K562 (cell line): ENCODE measurements at regions not wholly inside any gene's neighbourhood (a gene's known extent, or its start where the extent isn't known, plus 50 kb on each side); places are given as distances from the start of the nearest gene placed in this dataset.

Experiments used
- ATAC-seq: fragments of 200-7000 bp; cut with Tn5 transposase; 3 replicates; pipeline ENCODE4 v1.9.1; 2020; ENCODE audit warnings: moderate library complexity
- BruUV-seq: library from RNA; stranded (reverse); fragments of 400-500 nt; replicated peaks from 2 replicates; lab custom pipeline; 2021; lab: Mats Ljungman, UMichigan
- CTCF ChIA-PET: fragments of 300-600 bp; formaldehyde crosslinking; extraction: SDS; loops from one replicate; lab custom pipeline; 2021; ENCODE audit warnings: low intra/inter-chr PET ratio; lab: Yijun Ruan, JAX
- POLR2A ChIA-PET: fragments of 300-600, 350-650 bp; sonication (Branson Sonifier 250); formaldehyde crosslinking; extraction: SDS; loops from one replicate; lab custom pipeline; 2021; ENCODE audit warnings: antibody characterized with exemption, inconsistent platforms; lab: Yijun Ruan, JAX
- DNase-seq, 4 experiments: peaks; one replicate each; pipeline versions ENCODE4 v3.0.0 to v3.0.0-alpha.2; 2011 to 2018; ENCODE audit warnings: low spot score in 3 of 4, mixed read lengths in 3 of 4; ENCODE audit errors: extremely low read depth in 1 of 4
- FAIRE-seq: peaks from 2 replicates; lab custom pipeline; 2011; peaks lifted over from hg19 to GRCh38; lab: Jason Lieb, UNC
- H2AFZ ChIP-seq: 2 replicates; pipeline ENCODE4 v1.6.0; 2011; ENCODE audit warnings: low read depth, low read length, control low read depth, inconsistent platforms
- H3K27ac ChIP-seq: fragments of 200-600 bp; 3 replicates; pipeline ENCODE4 v1.8.0; 2011; ENCODE audit warnings: low read depth, mild to moderate bottlenecking, control low read depth, inconsistent platforms, low read length, moderate library complexity, mixed read lengths; ENCODE audit errors: extremely low read depth
- H3K27me3 ChIP-seq, 2 experiments: fragments of 300-600 bp in 1 of 2; 2 replicates in 1 of 2; 3 replicates in 1 of 2; pipeline versions ENCODE4 v1.6.0 to v1.8.0; 2011; ENCODE audit warnings: inconsistent platforms in 2 of 2, low read length in 2 of 2, mild to moderate bottlenecking in 1 of 2, mixed read lengths in 1 of 2, moderate library complexity in 1 of 2; ENCODE audit not compliant: control insufficient read depth in 2 of 2, insufficient read depth in 2 of 2
- H3K36me3 ChIP-seq: fragments of 300-600 bp; 3 replicates; pipeline ENCODE4 v1.8.0; 2011; ENCODE audit warnings: mild to moderate bottlenecking, low read length, inconsistent platforms; ENCODE audit not compliant: control insufficient read depth, insufficient read depth
- H3K4me1 ChIP-seq, 2 experiments: fragments of 200-600 bp in 1 of 2; replicated peaks in 1 of 2; 2 replicates in 1 of 2; 3 replicates in 1 of 2; pipeline versions ENCODE4 v1.5.1 to v1.8.0; 2011; ENCODE audit warnings: inconsistent platforms in 2 of 2, low read length in 2 of 2, mild to moderate bottlenecking in 1 of 2, mixed read lengths in 1 of 2, moderate library complexity in 1 of 2; ENCODE audit not compliant: control insufficient read depth in 2 of 2, insufficient read depth in 2 of 2
- H3K4me2 ChIP-seq: 2 replicates; pipeline ENCODE4 v1.6.1; 2011; ENCODE audit warnings: low read length, control low read depth, inconsistent platforms, mixed read lengths; ENCODE audit not compliant: insufficient read depth
- H3K4me3 ChIP-seq: fragments of 200-600 bp; sonication (generic), shearing (Covaris generic); 2 replicates; pipeline ENCODE4 v1.5.1; 2016; ENCODE audit warnings: control low read depth, inconsistent platforms
- H3K79me2 ChIP-seq: fragments of 200-600 bp; 3 replicates; pipeline ENCODE4 v1.8.0; 2011; ENCODE audit warnings: low read length, inconsistent platforms; ENCODE audit not compliant: control insufficient read depth, insufficient read depth
- H3K9ac ChIP-seq, 2 experiments: 2 replicates each; pipeline versions ENCODE4 v1.6.0 to v1.6.1; 2011; ENCODE audit warnings: low read depth in 2 of 2, low read length in 2 of 2, control low read depth in 1 of 2, inconsistent platforms in 1 of 2, mild to moderate bottlenecking in 1 of 2, mixed read lengths in 1 of 2; ENCODE audit not compliant: insufficient read depth in 1 of 2
- H3K9me1 ChIP-seq: one replicate; pipeline ENCODE4 v1.6.0; 2011; ENCODE audit warnings: inconsistent platforms, mild to moderate bottlenecking, low read length, moderate library complexity; ENCODE audit not compliant: control insufficient read depth, insufficient read depth
- H3K9me3 ChIP-seq: replicated peaks from 2 replicates; pipeline ENCODE4 v1.5.1; 2011; ENCODE audit warnings: low read depth, low read length, inconsistent platforms; ENCODE audit not compliant: control insufficient read depth, insufficient read depth
- H4K20me1 ChIP-seq: replicated peaks from 2 replicates; pipeline ENCODE4 v1.6.1; 2011; ENCODE audit warnings: low read length, inconsistent platforms, mixed read lengths; ENCODE audit not compliant: control insufficient read depth, insufficient read depth
- CBFA2T3 ChIP-seq: fragments of 450-650 bp; IDR thresholded peaks from 2 replicates; pipeline ENCODE4 v1.6.1; 2017
- CREBBP ChIP-seq: IDR thresholded peaks from one replicate; pipeline ENCODE4 v1.6.1; 2012; ENCODE audit warnings: low read depth, mild to moderate bottlenecking, control low read depth, inconsistent platforms, low read length
- ETV6 ChIP-seq, 3 experiments: fragments of 150-350 bp in 1 of 3; sonication (generic) in 1 of 3; formaldehyde crosslinking in 1 of 3; IDR thresholded peaks; 2 replicates each; pipeline versions ENCODE4 v1.6.1 to v1.8.0; 2014 to 2022; ENCODE audit warnings: borderline replicate concordance in 2 of 3, low read depth in 2 of 3, antibody characterized with exemption in 1 of 3, low read length in 1 of 3, mild to moderate bottlenecking in 1 of 3, missing genetic modification reagents in 1 of 3
- GATAD2A ChIP-seq: fragments of 450-650 bp; IDR thresholded peaks from 2 replicates; pipeline ENCODE4 v1.6.1; 2017
- NONO ChIP-seq, 2 experiments: fragments of 200-400 bp in 1 of 2; fragments of 450-650 bp in 1 of 2; formaldehyde crosslinking in 1 of 2; IDR thresholded peaks; 2 replicates each; pipeline ENCODE4 v1.6.1; 2017; ENCODE audit warnings: low read depth in 2 of 2, mild to moderate bottlenecking in 2 of 2, moderate library complexity in 2 of 2, low read length in 1 of 2
- POLR2A ChIP-seq: fragments of 450-650 bp; conservative IDR thresholded peaks from 2 replicates; pipeline ENCODE4 v1.6.1; 2016
- ZFP36 ChIP-seq: fragments of 150-350 bp; IDR thresholded peaks from 2 replicates; pipeline ENCODE4 v1.6.1; 2018; ENCODE audit warnings: low read length, low read depth; ENCODE audit not compliant: partially characterized antibody
- WGBS: fragments of 100-300 bp; shearing (Covaris generic); methylation state at CpG from one replicate; pipeline ENCODE4 v1.1.6; 2016; ENCODE audit warnings: low coverage, mixed read lengths; ENCODE audit not compliant: insufficient coverage; ENCODE audit errors: missing lambda C conversion rate; 5-methylcytosine and 5-hydroxymethylcytosine counted together
- in situ Hi-C: fragments of 300-500 bp; cut with MboI; formaldehyde crosslinking; loops from 4 replicates; pipeline ENCODE4 v1.15.0; 2018; ENCODE audit warnings: inconsistent platforms, mixed read lengths
- intact Hi-C: fragments of 100-400 bp; cut with micrococcal nuclease; formaldehyde crosslinking; loops from 2 replicates; pipeline ENCODE4 v1.14.2; 2022
- TF ChIP-seq, protein P1 (sequence below), 2 experiments: fragments of 200-800 bp in 1 of 2; sonication (Bioruptor generic) in 1 of 2; sonication (generic) in 1 of 2; formaldehyde crosslinking in 1 of 2; IDR thresholded peaks in 1 of 2; conservative IDR thresholded peaks in 1 of 2; 2 replicates each; pipeline versions ENCODE4 v1.5.0 to v1.6.1; 2016 to 2020; ENCODE audit warnings: missing compliant biosample characterization in 1 of 2, missing genetic modification characterization in 1 of 2, missing genetic modification reagents in 1 of 2

DNA sequence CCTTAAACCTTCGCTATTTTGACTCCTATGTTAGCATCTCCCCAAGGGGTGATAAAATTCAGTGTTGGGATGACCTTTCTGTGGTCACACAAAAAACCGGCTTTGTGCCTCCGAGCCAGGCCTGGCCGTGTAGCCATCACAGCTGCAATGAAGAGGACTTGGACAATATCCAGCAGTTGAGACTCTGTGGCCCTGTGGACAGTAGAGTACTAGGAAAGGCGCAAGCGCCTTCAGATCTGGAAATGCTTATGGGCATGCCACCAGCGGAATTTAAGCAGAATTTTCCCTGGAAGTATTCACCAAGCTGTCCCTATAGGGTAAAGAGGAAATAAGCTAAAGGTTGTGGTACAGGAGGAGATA, 63.3 kb upstream of the SLC2A12 start:
- ChIA-PET CTCF (no interaction called here), POLR2A (interaction anchor here (0.7 kb wide), 1 partner anchor 704 kb away, joined by 3 read pairs; no protein-coding TSS in a partner anchor)
- Histone ChIP-seq H3K36me3 (no peaks in the 10 kb centered on the region), H3K4me3 (no peak overlapping the region), H3K9me1 (no peaks in the 10 kb centered on the region), H3K4me1 (peaks cover 0 to 9% of the 10 kb centered on the region in 2 experiments; a peak in 2 of 5 replicates), H3K9me3 (no peaks in the 10 kb centered on the region), H3K4me2 (no peak overlapping the region), H3K27ac (no peak overlapping the region), H4K20me1 (no peaks in the 10 kb centered on the region), H3K79me2 (no peaks in the 10 kb centered on the region), H3K27me3 (peaks cover 10 to 31% of the 10 kb centered on the region in 2 experiments; a peak in 4 of 5 replicates), H2AFZ (no peak overlapping the region), H3K9ac (no peak overlapping the region)
- in situ Hi-C loops (no loop called here), intact Hi-C loops (no loop called here)
- no peak for DNase-seq
- FAIRE-seq = no peak
- no peak for ATAC-seq
- 14% methylated on average over 7 of the region's 7 CpGs for WGBS
- no TSS peak for BruUV-seq
- TF ChIP-seq ZFP36 = no peak
- TF ChIP-seq ETV6 (IDR thresholded peaks at IDR 0.05; ENCODE audit: borderline replicate concordance in 1 of 2, low read depth in 2 of 2, low read length in 1 of 2) = no peak
- TF ChIP-seq ETV6 (CRISPR knock-in tag; IDR thresholded peaks at IDR 0.05; ENCODE audit: borderline replicate concordance) = no peak
- no peak for TF ChIP-seq NONO (IDR thresholded peaks at IDR 0.05; ENCODE audit: low read depth in 2 of 2, low read length in 1 of 2)
- TF ChIP-seq POLR2A = no peak
- no peak for TF ChIP-seq GATAD2A
- TF ChIP-seq, protein P1, sequence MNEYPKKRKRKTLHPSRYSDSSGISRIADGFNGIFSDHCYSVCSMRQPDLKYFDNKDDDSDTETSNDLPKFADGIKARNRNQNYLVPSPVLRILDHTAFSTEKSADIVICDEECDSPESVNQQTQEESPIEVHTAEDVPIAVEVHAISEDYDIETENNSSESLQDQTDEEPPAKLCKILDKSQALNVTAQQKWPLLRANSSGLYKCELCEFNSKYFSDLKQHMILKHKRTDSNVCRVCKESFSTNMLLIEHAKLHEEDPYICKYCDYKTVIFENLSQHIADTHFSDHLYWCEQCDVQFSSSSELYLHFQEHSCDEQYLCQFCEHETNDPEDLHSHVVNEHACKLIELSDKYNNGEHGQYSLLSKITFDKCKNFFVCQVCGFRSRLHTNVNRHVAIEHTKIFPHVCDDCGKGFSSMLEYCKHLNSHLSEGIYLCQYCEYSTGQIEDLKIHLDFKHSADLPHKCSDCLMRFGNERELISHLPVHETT (CRISPR knock-in tag; conservative IDR thresholded peaks at IDR 0.05 in 1 of 2, IDR thresholded peaks at IDR 0.05 in 1 of 2) = no peak
- no peak for TF ChIP-seq CBFA2T3
- no peak for TF ChIP-seq CREBBP
